Right lobe of liver (tissue), 6 donors: ENCODE measurements at regions not wholly inside any gene's neighbourhood (a gene's known extent, or its start where the extent isn't known, plus 50 kb on each side); places are given as distances from the start of the nearest gene placed in this dataset.

Experiments used
- ATAC-seq, 4 donors: fragments of 200-7000 bp; cut with Tn5 transposase; one replicate each; pipeline ENCODE4 v1.9.1; 2020; ENCODE audit warnings: mild to moderate bottlenecking in 4 of 4, moderate library complexity in 4 of 4
- DNase-seq, 3 donors: peaks; one replicate each; pipeline ENCODE4 v3.0.0-alpha.2; 2020
- H3K27ac ChIP-seq, 3 donors: fragments of 200-600 bp; one replicate each; pipeline ENCODE4 v1.8.0; 2022
- H3K27me3 ChIP-seq, 2 donors: fragments of 200-600 bp; one replicate each; pipeline ENCODE4 v1.8.0; 2022
- H3K36me3 ChIP-seq, 4 donors: fragments of 200-600 bp; sonication (generic) in 1 of 4; one replicate each; pipeline versions ENCODE4 v1.5.1 to v1.8.0; 2017 to 2022; ENCODE audit warnings: control low read depth in 1 of 4
- H3K4me1 ChIP-seq, 4 donors: fragments of 200-600 bp; sonication (generic) in 1 of 4; one replicate each; pipeline versions ENCODE4 v1.5.1 to v1.8.0; 2017 to 2022; ENCODE audit warnings: control low read depth in 1 of 4
- H3K4me3 ChIP-seq, 3 donors: fragments of 200-600 bp; one replicate each; pipeline ENCODE4 v1.8.0; 2022
- H3K9me3 ChIP-seq, 4 donors: fragments of 200-600 bp; sonication (generic) in 1 of 4; one replicate each; pipeline versions ENCODE4 v1.5.1 to v1.8.0; 2017 to 2022; ENCODE audit warnings: control low read depth in 1 of 4
- POLR2A ChIP-seq: fragments of 450-650 bp; IDR thresholded peaks from one replicate; pipeline ENCODE4 v1.6.1; 2017; ENCODE audit warnings: antibody characterized with exemption, mild to moderate bottlenecking
- WGBS: methylation state at CpG from one replicate; pipeline ENCODE4 v1.1.6; 2018; ENCODE audit warnings: low coverage, low lambda C conversion rate; ENCODE audit not compliant: insufficient coverage; ENCODE audit errors: missing lambda C conversion rate; 5-methylcytosine and 5-hydroxymethylcytosine counted together
- intact Hi-C, 2 donors: fragments of 100-400 bp; cut with DNase I; formaldehyde crosslinking; loops; one replicate each; pipeline versions ENCODE4 v1.11.2 to v1.14.1; 2022
- TF ChIP-seq, protein P1 (sequence below), 4 donors: fragments of 200-600 bp in 3 of 4; fragments of 450-650 bp in 1 of 4; IDR thresholded peaks; one replicate each; pipeline versions ENCODE4 v1.5.1 to v1.8.0; 2016 to 2022; ENCODE audit warnings: antibody characterized with exemption in 4 of 4, mild to moderate bottlenecking in 2 of 4
- donor health status: DM: no; HTN: yes; CAD: no.
- donor health status: DM: no; HTN: no; CAD: no.
- donor health status: DM: no; HTN: no; CAD: no.
- donor health status: DM: no; HTN: yes; CAD: no.
- donor health status: DM: no; HTN: yes; CAD: no.

DNA sequence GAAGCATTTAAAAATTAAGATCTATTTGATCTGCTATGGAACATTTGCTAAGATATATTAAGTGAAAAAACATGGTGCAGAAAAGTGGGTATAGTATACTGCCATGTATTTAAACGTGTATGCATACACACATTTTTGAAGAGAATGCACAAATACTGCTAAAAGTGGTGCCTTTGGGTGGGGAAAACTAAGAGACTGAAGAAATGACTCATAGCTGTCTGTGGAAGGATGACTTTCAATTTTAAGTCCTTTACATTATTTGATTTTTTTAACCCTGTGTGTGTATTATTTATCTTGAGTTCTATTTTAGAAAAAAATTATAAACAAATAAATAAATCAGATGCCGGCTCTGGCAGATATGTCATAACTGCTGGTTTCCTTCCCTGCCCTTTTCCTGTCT lies 120.7 kb upstream of the SLIT3 start:
- Histone ChIP-seq H3K4me3 (no peak overlapping the region), H3K4me1 (no peaks in the 10 kb centered on the region), H3K9me3 (no peaks in the 10 kb centered on the region), H3K27me3 (no peaks in the 10 kb centered on the region), H3K27ac (no peak overlapping the region), H3K36me3 (no peaks in the 10 kb centered on the region)
- DNase-seq (no peak), ATAC-seq (no peak)
- TF ChIP-seq, protein P1, sequence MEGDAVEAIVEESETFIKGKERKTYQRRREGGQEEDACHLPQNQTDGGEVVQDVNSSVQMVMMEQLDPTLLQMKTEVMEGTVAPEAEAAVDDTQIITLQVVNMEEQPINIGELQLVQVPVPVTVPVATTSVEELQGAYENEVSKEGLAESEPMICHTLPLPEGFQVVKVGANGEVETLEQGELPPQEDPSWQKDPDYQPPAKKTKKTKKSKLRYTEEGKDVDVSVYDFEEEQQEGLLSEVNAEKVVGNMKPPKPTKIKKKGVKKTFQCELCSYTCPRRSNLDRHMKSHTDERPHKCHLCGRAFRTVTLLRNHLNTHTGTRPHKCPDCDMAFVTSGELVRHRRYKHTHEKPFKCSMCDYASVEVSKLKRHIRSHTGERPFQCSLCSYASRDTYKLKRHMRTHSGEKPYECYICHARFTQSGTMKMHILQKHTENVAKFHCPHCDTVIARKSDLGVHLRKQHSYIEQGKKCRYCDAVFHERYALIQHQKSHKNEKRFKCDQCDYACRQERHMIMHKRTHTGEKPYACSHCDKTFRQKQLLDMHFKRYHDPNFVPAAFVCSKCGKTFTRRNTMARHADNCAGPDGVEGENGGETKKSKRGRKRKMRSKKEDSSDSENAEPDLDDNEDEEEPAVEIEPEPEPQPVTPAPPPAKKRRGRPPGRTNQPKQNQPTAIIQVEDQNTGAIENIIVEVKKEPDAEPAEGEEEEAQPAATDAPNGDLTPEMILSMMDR (IDR thresholded peaks at IDR 0.05), result no peak
- TF ChIP-seq POLR2A, result no peak
- intact Hi-C loops, result no loop called here
- WGBS, result 21% methylated on average over 2 of the region's 2 CpGs

DNA sequence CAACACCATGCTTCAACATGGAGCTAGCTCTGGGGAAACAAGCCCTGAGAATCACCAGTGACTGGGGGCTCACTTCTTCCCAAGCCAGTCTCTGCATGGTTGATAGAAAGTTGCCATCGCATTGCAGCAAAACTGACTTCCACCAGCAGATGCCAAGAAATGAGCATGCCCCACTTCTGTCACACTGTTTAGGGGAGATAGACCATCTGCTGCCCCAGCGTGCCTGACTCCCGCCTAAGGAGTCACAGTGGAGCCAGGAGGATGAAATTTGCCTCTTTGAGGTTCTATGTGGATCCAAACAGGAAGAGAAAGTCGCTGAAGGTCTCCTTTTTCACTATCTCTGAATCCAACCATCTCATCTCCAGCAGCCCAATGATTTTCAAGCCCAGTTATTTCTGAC lies 116.7 kb upstream of the SLIT3 start:
- Histone ChIP-seq H3K4me3 (no peak overlapping the region), H3K36me3 (no peaks in the 10 kb centered on the region), H3K9me3 (no peaks in the 10 kb centered on the region), H3K27ac (no peak overlapping the region), H3K27me3 (no peaks in the 10 kb centered on the region), H3K4me1 (no peaks in the 10 kb centered on the region)
- ATAC-seq (no peak), DNase-seq (no peak)
- intact Hi-C loops, result no loop called here
- 53% methylated on average over 4 of the region's 4 CpGs for WGBS
- TF ChIP-seq POLR2A, result no peak
- TF ChIP-seq, protein P1 (IDR thresholded peaks at IDR 0.05), result no peak

DNA sequence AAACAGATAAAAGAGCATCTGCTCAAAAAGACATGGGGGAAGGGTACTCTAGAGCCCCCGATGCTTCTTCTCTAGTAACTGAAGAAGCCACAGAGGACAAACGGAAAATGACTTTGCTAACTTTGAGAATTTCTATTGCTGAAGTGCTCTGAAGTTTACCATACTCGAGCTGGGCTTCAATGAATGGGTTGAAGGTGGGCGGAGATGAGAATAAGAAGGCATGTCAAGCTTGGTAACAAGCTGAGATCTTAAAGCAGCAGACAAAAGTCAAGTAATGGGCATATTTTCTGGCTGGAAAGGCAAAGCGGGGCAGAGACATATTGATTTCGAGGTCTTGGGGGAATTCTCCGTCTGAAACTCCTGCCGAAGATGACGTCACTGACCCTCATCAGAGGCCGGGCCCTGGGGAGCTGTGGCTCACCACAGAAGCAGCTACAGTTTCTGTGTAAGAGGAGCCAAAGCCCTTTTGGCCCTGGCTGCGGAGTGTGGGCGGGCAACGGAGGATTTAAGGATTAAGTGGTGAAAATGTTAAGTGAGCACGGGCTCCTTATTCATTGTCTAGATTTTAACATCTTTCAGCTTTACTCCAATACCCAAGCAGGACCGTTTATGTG lies 115.8 kb upstream of the SLIT3 start:
- DNase-seq (no peak), ATAC-seq (no peak)
- Histone ChIP-seq H3K27ac (no peak overlapping the region), H3K9me3 (no peaks in the 10 kb centered on the region), H3K36me3 (no peaks in the 10 kb centered on the region), H3K4me1 (no peaks in the 10 kb centered on the region), H3K27me3 (no peaks in the 10 kb centered on the region), H3K4me3 (no peak overlapping the region)
- WGBS, result 44% methylated on average over 15 of the region's 15 CpGs
- intact Hi-C loops, result no loop called here
- no peak for TF ChIP-seq POLR2A
- TF ChIP-seq, protein P1 (IDR thresholded peaks at IDR 0.05), result no peak

- Histone ChIP-seq H3K4me3 (no peak overlapping the region), H3K27me3 (no peaks in the 10 kb centered on the region), H3K4me1 (no peaks in the 10 kb centered on the region), H3K36me3 (no peaks in the 10 kb centered on the region), H3K27ac (no peak overlapping the region), H3K9me3 (no peaks in the 10 kb centered on the region)
- ATAC-seq (no peak), DNase-seq (no peak)
- intact Hi-C loops, result no loop called here
- TF ChIP-seq POLR2A, result no peak
- TF ChIP-seq, protein P1 (IDR thresholded peaks at IDR 0.05), result no peak
- 35% methylated on average over 5 of the region's 5 CpGs for WGBS
Measured at GRCh38 chr5:169415948-169416347, 115.0 kb upstream of the SLIT3 start.

GRCh38 chr5:169415371-169415770 lies 114.4 kb upstream of the SLIT3 start:
- no peaks in the 10 kb centered on the region for H3K9me3 ChIP-seq
- H3K36me3 ChIP-seq, result no peaks in the 10 kb centered on the region
- intact Hi-C loops, result no loop called here
- peak in 1 of 4 donors; percentile 31 for ATAC-seq
- WGBS, result 50% methylated on average over 4 of the region's 4 CpGs
- H3K27me3 ChIP-seq, result no peaks in the 10 kb centered on the region
- no peak overlapping the region for H3K27ac ChIP-seq
- no peak for DNase-seq
- H3K4me1 ChIP-seq, result no peaks in the 10 kb centered on the region
- TF ChIP-seq POLR2A, result no peak
- TF ChIP-seq, protein P1 (IDR thresholded peaks at IDR 0.05), result no peak
- H3K4me3 ChIP-seq, result no peak overlapping the region
